Fibroblast of villous mesenchyme (primary cell): ENCODE measurements at regions not wholly inside any gene's neighbourhood (a gene's known extent, or its start where the extent isn't known, plus 50 kb on each side); places are given as distances from the start of the nearest gene placed in this dataset.

Source experiments
- DNase-seq: peaks from one replicate; pipeline ENCODE4 v3.0.0-alpha.2; 2010; ENCODE audit warnings: low read depth
- H3K4me3 ChIP-seq: 2 replicates; pipeline ENCODE4 v1.5.1; 2011; ENCODE audit warnings: low read depth, mild to moderate bottlenecking, low read length
- TF ChIP-seq, protein P1 (sequence below): IDR thresholded peaks from 2 replicates; pipeline ENCODE4 v1.5.1; 2012; ENCODE audit warnings: low read depth, mild to moderate bottlenecking, low read length; ENCODE audit not compliant: insufficient read depth

DNA sequence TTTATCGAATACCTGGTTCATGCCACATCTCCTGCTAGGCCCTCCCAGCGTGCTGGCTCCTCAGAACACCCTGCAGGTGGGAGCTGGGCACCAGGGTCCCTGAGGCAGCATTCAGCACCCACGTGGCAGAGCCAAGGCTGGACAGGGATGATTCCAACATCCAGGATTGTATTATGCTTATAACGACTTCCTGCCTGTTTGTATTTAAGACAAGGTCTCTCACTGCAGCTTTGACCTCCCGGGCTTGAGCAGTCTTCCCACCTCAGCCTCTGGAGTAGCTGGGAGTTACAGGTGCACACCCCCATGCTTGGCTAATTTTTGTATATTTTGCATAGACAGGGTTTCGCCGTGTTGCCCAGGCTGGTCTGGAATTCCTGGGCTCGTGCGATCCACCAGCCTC, 64.7 kb upstream of the WNT7B start:
- no peak for DNase-seq
- TF ChIP-seq, protein P1, sequence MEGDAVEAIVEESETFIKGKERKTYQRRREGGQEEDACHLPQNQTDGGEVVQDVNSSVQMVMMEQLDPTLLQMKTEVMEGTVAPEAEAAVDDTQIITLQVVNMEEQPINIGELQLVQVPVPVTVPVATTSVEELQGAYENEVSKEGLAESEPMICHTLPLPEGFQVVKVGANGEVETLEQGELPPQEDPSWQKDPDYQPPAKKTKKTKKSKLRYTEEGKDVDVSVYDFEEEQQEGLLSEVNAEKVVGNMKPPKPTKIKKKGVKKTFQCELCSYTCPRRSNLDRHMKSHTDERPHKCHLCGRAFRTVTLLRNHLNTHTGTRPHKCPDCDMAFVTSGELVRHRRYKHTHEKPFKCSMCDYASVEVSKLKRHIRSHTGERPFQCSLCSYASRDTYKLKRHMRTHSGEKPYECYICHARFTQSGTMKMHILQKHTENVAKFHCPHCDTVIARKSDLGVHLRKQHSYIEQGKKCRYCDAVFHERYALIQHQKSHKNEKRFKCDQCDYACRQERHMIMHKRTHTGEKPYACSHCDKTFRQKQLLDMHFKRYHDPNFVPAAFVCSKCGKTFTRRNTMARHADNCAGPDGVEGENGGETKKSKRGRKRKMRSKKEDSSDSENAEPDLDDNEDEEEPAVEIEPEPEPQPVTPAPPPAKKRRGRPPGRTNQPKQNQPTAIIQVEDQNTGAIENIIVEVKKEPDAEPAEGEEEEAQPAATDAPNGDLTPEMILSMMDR = no peak
- no peak overlapping the region for H3K4me3 ChIP-seq

DNA sequence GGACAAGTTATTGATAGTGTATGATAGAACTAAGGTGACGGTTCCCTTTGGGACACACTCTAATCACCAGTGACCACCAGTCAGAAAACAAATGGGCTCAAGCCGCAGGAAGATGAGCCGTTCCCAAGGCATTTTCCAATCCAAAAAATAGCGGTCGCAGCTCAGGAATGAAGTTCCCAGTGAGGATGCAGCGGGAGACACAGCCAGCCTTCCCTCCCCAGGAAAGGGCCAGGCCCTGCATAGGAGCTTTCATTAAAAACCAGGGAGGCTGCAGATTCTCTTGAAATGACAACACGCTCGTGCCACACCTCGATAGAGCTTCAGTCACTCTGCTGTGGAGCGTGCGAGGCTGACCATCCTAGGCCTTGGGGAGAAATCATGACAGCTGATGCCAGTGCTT, 65.8 kb upstream of the WNT7B start:
- H3K4me3 ChIP-seq = no peak overlapping the region
- TF ChIP-seq, protein P1 = no peak
- DNase-seq = no peak

DNA sequence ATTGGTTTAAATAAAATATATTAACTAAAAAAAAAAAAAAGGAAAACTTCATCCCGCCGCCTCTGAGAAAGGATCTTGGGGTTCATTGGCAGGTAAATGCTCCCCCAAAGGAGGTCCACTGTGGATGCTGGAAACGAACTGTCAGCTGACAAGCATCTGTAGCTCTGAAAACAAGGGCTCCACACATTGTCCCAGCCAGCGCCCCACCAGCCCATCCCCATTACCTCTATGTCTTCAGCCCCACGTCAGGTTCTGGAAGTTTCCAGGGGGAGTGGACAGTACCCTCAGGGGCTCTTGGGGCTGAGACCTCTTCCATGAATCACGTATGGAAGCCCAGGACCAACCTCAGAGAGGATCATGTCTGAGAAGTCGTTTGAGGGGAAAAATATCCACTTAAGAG, 66.4 kb upstream of the WNT7B start:
- no peak for DNase-seq
- TF ChIP-seq, protein P1 = no peak
- H3K4me3 ChIP-seq = peak overlapping the region; percentile 52

DNA sequence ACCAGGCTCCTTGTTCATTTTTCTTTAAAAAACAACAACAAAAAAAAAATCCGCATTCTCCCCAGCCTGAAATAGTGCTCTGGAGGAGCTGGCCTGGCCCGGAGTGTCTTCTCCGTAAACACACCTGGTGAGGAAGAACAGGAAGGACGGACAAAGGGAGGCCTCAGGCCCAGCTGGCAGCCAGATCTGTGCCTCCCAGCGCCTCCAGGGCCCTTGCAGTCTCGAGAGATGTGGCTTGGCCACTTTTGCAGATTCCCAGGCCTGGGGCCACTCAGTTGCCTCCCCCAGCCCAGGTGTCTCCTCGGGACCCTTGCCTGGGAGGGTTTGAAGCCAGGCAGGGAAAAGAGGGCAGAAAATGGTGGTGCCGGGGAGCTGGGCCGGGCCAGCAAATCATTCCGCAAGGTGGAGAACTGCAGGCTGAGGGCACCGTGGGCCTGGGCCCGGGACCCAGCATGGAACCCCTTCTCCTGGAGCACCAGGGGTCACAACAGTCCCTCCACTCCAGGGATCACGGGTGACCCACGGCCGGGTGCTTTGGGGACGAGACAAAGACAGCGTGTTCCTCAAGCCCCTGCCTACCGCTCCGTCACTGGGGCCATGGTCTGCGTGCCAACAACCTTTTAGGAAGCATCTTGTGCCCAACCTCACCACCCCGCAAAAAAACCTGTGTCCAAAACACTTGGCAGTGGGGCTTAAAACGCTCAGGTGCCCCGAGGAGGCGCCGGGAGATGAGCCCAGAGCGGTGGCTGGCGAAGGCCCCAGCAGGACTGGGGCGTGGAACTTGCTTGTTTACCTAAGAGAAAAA, 67.1 kb upstream of the WNT7B start:
- peak overlapping the region; percentile 52 for H3K4me3 ChIP-seq
- TF ChIP-seq, protein P1 = no peak
- peak; percentile 39 for DNase-seq

DNA sequence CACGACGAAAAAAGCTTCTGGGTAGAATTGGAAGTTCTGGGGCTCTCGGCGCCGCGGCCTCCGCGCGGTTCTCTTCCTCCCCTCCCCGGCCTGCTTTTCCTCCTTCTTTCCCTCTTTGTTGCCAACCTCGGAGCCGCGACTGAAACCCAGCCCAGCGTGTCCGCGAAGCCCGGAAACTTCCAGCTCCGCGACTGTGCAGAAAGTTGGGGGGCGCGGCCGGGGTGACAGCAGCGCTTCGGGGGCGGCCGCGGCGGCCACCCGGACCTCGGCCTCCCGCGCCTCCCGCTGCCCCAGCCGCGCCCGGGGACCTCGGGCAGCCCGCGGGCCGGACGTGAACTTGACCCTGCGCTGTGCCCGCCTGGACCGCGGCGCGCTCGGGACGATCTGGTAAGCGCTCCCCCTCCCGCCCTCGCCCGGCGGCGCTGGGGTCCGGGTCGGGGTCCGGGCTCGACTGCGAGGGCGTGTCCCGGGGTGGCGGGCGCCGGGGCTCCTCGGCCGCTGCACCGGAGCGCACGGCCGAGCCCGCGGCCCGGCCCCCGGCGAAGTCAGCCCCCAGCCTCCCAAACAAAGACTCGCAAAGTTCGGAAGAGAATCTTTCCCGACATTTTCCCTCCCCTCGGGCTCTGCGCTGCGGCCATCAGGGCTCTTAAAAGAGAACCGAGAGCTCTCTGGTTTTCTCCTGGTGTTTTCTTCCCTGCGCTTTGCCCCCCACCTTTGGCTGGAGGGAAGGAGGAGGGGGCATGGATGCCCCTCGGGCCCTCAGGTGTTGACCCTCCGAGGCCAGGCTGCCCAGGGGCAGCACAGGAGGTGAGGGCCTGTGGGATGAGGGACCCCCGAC, 67.9 kb upstream of the WNT7B start:
- peak overlapping the region; percentile 52 for H3K4me3 ChIP-seq
- TF ChIP-seq, protein P1 = no peak
- peak; percentile 45 for DNase-seq

DNA sequence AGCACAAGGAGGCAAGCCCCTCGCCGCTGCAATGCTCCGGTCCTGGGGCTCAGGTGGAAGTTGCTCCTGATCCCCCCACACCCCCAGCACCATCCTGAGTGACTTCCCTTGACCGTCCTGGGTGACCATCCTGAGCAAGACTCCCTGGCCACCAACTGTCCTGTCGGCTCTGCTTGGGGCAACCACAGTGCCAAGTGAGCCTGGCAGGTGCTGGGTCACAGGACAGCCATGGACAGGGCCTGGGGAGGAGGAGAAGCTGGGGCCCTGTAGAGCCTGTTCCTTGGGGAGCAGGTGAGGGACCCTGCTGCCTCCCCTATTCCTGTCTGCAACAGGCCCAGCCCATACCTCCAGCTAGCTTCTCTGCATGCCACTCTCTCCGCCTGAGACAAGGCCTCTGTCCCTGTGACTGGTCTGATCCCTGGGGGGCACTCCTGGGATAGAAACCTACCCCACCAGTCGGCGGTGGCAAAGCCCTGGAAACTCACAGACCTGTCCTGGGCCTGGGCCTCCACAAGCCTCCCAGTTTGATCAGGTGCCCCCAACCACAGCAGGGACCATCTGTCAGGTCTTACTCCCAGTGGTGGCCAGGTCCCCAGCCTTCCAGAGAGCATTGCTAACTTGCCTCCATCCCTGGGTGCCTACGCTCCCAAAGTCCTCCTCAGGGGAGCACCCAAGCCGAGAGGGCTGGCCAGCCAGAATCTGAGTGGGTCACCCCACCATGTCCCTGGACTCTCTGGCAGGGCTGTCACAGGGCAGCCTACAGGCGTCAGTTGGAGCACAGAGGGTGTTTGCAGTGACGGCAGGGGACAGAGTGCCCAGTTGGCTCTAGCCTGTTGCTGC, 68.7 kb upstream of the WNT7B start:
- H3K4me3 ChIP-seq = peak overlapping the region; percentile 52
- TF ChIP-seq, protein P1 = no peak
- DNase-seq = no peak
